ENCODE measurements at regions not wholly inside any gene's neighbourhood (a gene's known extent, or its start where the extent isn't known, plus 50 kb on each side); places are given as distances from the start of the nearest gene placed in this dataset.
"Not testable (repeated sequence)": the region's sequence is repeated elsewhere in the genome, so short reads cannot be mapped to it uniquely, and the experiment has no call there.

DNA sequence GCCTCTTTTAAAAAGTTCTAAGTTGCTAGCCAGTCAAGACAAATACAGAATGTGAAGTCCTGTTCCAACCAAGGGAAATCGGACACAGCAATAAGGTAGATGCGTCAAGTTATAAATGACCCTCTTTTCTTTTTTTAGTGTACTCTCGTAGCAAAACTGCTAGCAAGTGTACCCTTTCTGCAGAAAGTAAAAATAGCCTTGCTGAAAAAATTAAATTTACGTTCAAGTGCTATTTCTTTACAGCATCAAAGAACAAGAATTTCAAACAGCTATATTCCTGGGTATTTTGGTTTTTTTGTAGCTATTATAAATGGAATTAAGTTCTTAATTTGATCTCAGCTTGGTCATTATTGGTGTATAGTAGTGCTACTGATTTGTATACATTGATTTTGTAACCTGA is 119.2 kb downstream of the NAA11 start:
- no peak for DNase-seq (ENCODE audit: extremely low spot score)
- ChIA-PET CTCF (no interaction called here), POLR2A (no interaction called here)
- TF ChIP-seq CTCF (IDR thresholded peaks at IDR 0.05; ENCODE audit: control extremely low read depth, extremely low read depth, low read depth, missing control alignments): no peak

DNA sequence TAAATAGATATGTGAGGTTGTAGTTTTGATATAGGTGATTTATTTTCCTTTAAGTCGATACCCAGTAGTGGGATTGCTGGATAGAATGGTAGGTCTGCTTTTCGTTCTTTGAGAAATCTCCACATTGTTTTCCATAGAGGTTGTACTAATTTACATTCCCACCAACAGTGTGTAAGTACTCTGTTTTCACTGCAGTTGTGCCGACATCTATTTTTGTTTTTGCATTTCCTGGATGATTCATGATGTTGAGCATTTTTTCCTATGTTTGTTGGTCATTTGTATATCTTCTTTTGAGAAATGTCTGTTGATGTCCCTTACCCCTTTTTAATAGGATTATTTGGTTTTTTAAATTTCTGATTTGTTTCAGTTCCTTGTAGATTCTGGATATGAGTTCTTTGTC is 120.7 kb downstream of the NAA11 start:
- ChIA-PET POLR2A (no interaction called here), CTCF (no interaction called here)

DNA sequence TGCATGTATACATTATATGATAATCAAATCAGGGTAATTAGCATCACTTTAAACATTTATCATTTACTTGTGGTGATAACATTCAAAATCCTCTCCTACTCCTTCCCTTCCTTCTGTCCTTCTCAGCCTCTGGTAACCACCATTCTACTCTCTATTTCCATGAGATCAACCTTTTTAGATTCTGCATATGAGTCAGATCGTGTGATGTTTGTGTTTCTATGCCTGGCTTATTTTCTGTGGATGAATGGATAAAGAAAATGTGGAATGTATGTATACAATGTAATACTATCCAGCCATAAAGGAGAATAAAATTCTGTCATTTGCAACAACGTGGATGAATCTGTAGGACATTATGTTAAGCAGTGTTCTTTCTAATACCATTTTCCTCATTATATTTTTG is 123.9 kb downstream of the NAA11 start:
- no peak for DNase-seq (ENCODE audit: extremely low spot score)
- ChIA-PET CTCF (no interaction called here), POLR2A (no interaction called here)
- no peak for TF ChIP-seq CTCF (IDR thresholded peaks at IDR 0.05; ENCODE audit: control extremely low read depth, extremely low read depth, low read depth, missing control alignments)

More for the DNA sequence above, 120.7 kb downstream of the NAA11 start:
- no peak for TF ChIP-seq CTCF (IDR thresholded peaks at IDR 0.05; ENCODE audit: control extremely low read depth, extremely low read depth, low read depth, missing control alignments)
- no peak for DNase-seq (ENCODE audit: extremely low spot score)

DNA sequence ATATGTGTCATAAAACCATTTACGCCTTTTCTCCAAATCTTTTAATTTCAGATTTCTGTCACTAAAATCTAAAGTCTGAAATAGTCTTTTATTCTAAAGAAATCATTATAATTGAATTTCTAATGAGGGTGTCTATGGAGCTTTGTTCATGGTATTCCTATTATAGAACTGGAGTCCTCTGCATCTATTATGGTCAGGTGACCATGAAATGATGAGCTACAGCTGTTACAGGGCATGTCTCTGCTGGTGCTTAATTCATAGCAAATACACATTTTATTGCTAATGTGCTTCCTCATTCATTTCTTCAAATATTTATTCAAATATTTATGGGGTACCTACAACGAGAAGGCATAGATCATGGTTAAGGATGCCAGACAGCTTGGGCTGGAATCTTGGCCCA is 126.1 kb downstream of the NAA11 start:
- ChIA-PET CTCF (interaction anchor here (2.2 kb wide), 1 partner anchor 11 kb away, joined by 5 read pairs; no protein-coding TSS in a partner anchor), POLR2A (no interaction called here)
- DNase-seq (ENCODE audit: extremely low spot score): no peak
- no peak for TF ChIP-seq CTCF (IDR thresholded peaks at IDR 0.05; ENCODE audit: control extremely low read depth, extremely low read depth, low read depth, missing control alignments)

DNA sequence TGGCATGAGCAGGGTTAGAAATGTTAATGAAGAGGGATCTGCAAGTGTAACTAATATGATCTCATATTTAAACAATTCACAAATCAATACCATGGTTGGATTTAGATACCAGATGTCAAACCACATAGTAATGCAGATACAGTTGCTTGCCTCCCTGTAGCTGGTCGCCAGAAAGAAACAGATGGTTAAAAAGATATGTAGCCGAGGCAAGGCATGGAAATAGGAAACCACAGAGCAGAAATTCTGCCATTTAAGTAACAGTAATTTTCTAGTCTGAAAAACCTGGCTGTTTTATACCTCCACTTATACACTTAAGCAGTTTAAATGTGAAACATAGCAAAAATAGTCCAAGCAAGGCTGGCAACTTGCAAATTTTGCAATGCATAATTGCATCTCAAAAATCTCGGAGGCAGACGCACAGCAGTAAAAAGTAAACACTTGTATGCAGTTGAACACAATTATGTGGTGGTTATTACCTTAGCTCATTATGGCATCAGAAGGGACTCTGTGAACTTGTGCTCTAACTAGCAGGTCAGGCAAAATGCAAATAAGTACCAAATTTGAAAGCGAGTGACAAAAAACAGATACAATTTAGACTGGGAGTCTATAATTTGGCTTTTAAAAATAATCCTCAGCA is 126.8 kb downstream of the NAA11 start:
- CTCF ChIA-PET: interaction anchor here (2.2 kb wide), 1 partner anchor 12 kb away, joined by 5 read pairs; no protein-coding TSS in a partner anchor
- TF ChIP-seq CTCF (IDR thresholded peaks at IDR 0.05; ENCODE audit: control extremely low read depth, extremely low read depth, low read depth, missing control alignments): no peak
- POLR2A ChIA-PET: no interaction called here
- DNase-seq (ENCODE audit: extremely low spot score): no peak

DNA sequence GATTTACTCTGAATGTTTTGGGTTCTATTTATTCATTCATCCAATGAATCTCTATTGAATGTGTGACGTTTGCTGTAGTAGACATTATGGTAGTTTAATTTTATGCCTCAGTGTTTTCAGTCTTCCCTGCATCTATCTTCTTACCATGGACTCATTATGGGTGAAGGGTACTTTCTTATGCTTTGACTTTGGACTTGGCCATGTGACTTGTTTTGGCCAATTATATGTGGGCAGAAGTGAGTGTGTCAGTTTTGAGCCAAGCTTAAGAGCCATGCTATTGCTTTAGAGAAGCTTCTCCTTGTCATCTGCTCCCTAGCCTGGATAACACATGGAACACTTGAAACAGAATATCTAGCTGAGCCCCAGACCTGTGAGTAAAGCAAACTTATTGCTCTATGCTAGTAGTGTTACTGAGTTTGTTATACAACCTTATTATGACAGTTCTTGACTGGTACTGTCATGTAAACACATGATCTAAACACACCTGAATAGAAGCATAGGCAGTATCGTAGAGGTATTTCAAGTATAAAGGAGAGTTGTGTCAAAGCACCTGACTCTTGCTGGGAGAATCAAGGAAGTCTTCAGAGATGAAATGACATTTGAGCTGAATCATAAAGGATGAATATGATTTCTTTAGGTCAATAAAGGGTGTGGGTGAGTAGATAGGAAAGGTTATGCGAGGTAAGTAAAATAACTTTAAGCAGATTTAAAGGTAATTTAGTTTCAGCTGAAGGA is 128.4 kb downstream of the NAA11 start:
- no peak for TF ChIP-seq CTCF (IDR thresholded peaks at IDR 0.05; ENCODE audit: control extremely low read depth, extremely low read depth, low read depth, missing control alignments)
- CTCF ChIA-PET: interaction anchor here (0.9 to 1.3 kb wide), 3 partner anchors 16 to 28 kb away, joined by 3 to 4 read pairs (median 3); no protein-coding TSS in a partner anchor
- POLR2A ChIA-PET: no interaction called here
- DNase-seq (ENCODE audit: extremely low spot score): no peak

DNA sequence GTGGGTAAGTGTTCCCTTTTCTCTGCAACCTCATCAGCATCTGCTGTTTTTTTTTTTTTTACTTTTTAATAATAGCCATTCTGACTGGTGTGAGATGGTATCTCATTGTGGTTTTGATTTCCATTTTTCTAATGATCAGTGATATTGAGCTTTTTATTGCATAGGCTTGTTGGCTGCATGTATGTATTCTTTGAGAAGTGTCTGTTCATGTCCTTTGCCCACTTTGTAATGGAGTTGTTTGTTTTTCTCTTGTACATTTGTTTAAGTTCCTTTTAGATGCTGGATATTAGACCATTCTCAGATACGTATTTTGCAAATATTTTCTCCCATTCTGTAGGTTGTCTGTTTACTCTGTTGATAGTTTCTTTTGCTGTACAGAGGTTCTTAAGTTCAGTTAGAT is 134.6 kb downstream of the NAA11 start:
- DNase-seq (ENCODE audit: extremely low spot score); POLR2A ChIA-PET: not testable (repeated sequence)
- CTCF ChIA-PET: interaction anchor here (1.3 kb wide), 1 partner anchor 14 kb away, joined by 3 read pairs; no protein-coding TSS in a partner anchor
